H1 (cell line): ENCODE measurements at regions not wholly inside any gene's neighbourhood (a gene's known extent, or its start where the extent isn't known, plus 50 kb on each side); places are given as distances from the start of the nearest gene placed in this dataset.

Source experiments
- CTCF ChIA-PET: fragments of 300-600 bp; sonication (Branson Sonifier 250); formaldehyde crosslinking; loops from one replicate; lab custom pipeline; 2021; ENCODE audit not compliant: partially characterized antibody; lab: Charles Lee
- POLR2A ChIA-PET: fragments of 300-600 bp; sonication (Branson Sonifier 250); formaldehyde crosslinking; loops from one replicate; lab custom pipeline; 2021; ENCODE audit warnings: inconsistent platforms; ENCODE audit not compliant: partially characterized antibody; lab: Charles Lee
- DNase-seq, 2 experiments: peaks; one replicate each; pipeline versions ENCODE4 v3.0.0 to v3.0.0-alpha.2; 2010 to 2022; ENCODE audit warnings: low spot score in 2 of 2, low read depth in 1 of 2, mixed read lengths in 1 of 2
- FAIRE-seq: peaks from 2 replicates; lab custom pipeline; 2011; peaks lifted over from hg19 to GRCh38; lab: Jason Lieb, UNC
- H2AFZ ChIP-seq: 2 replicates; pipeline ENCODE4 v1.8.1; 2012; ENCODE audit warnings: low read length, inconsistent platforms
- H2AK5ac ChIP-seq: 2 replicates; pipeline ENCODE4 v1.6.1; 2013; ENCODE audit warnings: low read depth, low read length
- H2BK120ac ChIP-seq: replicated peaks from 2 replicates; pipeline ENCODE3; 2013; ENCODE audit warnings: low read depth, low read length, inconsistent platforms
- H2BK12ac ChIP-seq: 2 replicates; pipeline ENCODE4 v1.6.1; 2013; ENCODE audit warnings: low read depth, low read length
- H2BK15ac ChIP-seq: 2 replicates; pipeline ENCODE4 v1.6.1; 2013; ENCODE audit warnings: low read length
- H2BK20ac ChIP-seq: 2 replicates; pipeline ENCODE4 v1.6.1; 2013; ENCODE audit warnings: low read length
- H2BK5ac ChIP-seq: 2 replicates; pipeline ENCODE4 v1.6.1; 2013; ENCODE audit warnings: low read depth, low read length
- H3K14ac ChIP-seq: 2 replicates; pipeline ENCODE4 v1.6.1; 2013; ENCODE audit warnings: inconsistent platforms; ENCODE audit not compliant: insufficient read length
- H3K18ac ChIP-seq: 2 replicates; pipeline ENCODE4 v1.6.1; 2013; ENCODE audit warnings: low read length; ENCODE audit errors: extremely low read depth
- H3K23ac ChIP-seq: 2 replicates; pipeline ENCODE4 v1.6.1; 2013; ENCODE audit warnings: inconsistent platforms; ENCODE audit not compliant: insufficient read length
- H3K23me2 ChIP-seq: 2 replicates; pipeline ENCODE4 v1.6.1; 2013; ENCODE audit warnings: low read depth, low read length
- H3K27ac ChIP-seq: 2 replicates; pipeline ENCODE4 v1.6.1; 2011; ENCODE audit warnings: low read depth, low read length, inconsistent platforms
- H3K27me3 ChIP-seq, 4 experiments: replicated peaks in 1 of 4; 1 replicate in 1 of 4; 2 replicates in 3 of 4; pipeline versions ENCODE4 v1.6.1 to v1.8.1; 2011 to 2013; ENCODE audit warnings: low read length in 3 of 4, mild to moderate bottlenecking in 3 of 4, inconsistent platforms in 2 of 4, mixed read lengths in 2 of 4, moderate library complexity in 1 of 4; ENCODE audit not compliant: control insufficient read depth in 3 of 4, insufficient read depth in 3 of 4; ENCODE audit errors: extremely low read depth in 1 of 4
- H3K36me3 ChIP-seq, 4 experiments: 2 replicates each; pipeline versions ENCODE4 v1.6.1 to v1.8.1; 2011 to 2013; ENCODE audit warnings: mild to moderate bottlenecking in 4 of 4, low read length in 3 of 4, moderate library complexity in 2 of 4, control low read depth in 1 of 4, inconsistent platforms in 1 of 4; ENCODE audit not compliant: insufficient read depth in 4 of 4, control insufficient read depth in 2 of 4
- H3K4ac ChIP-seq: replicated peaks from 2 replicates; pipeline ENCODE3; 2013; ENCODE audit warnings: low read length, low read depth, mixed read lengths, inconsistent platforms; ENCODE audit not compliant: insufficient read length
- H3K4me1 ChIP-seq, 4 experiments: replicated peaks in 1 of 4; 1 replicate in 1 of 4; 2 replicates in 3 of 4; pipeline versions ENCODE4 v1.6.1 to v1.8.1; 2011 to 2013; ENCODE audit warnings: low read length in 3 of 4, inconsistent platforms in 2 of 4, mixed read lengths in 1 of 4; ENCODE audit not compliant: insufficient read depth in 4 of 4, control insufficient read depth in 3 of 4
- H3K4me2 ChIP-seq, 2 experiments: 2 replicates each; pipeline versions ENCODE4 v1.6.1 to v1.8.1; 2011 to 2013; ENCODE audit warnings: low read depth in 2 of 2, low read length in 2 of 2, control low read depth in 1 of 2, inconsistent platforms in 1 of 2, mild to moderate bottlenecking in 1 of 2; ENCODE audit not compliant: insufficient read depth in 1 of 2
- H3K4me3 ChIP-seq, 4 experiments: fragments of 200-600, 300-600 bp in 1 of 4; sonication (generic), shearing (Covaris generic), sonication (Bioruptor Twin) in 1 of 4; 2 replicates each; pipeline versions ENCODE4 v1.5.1 to v1.8.1; 2011 to 2016; ENCODE audit warnings: low read length in 4 of 4, low read depth in 3 of 4, control low read depth in 2 of 4, inconsistent platforms in 2 of 4, mild to moderate bottlenecking in 2 of 4, mixed read lengths in 1 of 4, moderate library complexity in 1 of 4; ENCODE audit not compliant: insufficient read depth in 2 of 4; ENCODE audit errors: extremely low read depth in 1 of 4
- H3K56ac ChIP-seq: replicated peaks from 2 replicates; pipeline ENCODE3; 2013; ENCODE audit warnings: low read depth, mild to moderate bottlenecking, mixed read lengths, low read length, inconsistent platforms; ENCODE audit not compliant: insufficient read length
- H3K79me1 ChIP-seq: 2 replicates; pipeline ENCODE4 v1.6.1; 2013; ENCODE audit warnings: low read depth, low read length, control low read depth
- H3K79me2 ChIP-seq, 2 experiments: 2 replicates each; pipeline versions ENCODE4 v1.6.1 to v1.8.1; 2012 to 2013; ENCODE audit warnings: low read length in 2 of 2, mild to moderate bottlenecking in 2 of 2, inconsistent platforms in 1 of 2; ENCODE audit not compliant: insufficient read depth in 2 of 2, control insufficient read depth in 1 of 2
- H3K9ac ChIP-seq, 4 experiments: replicated peaks in 1 of 4; 1 replicate in 1 of 4; 2 replicates in 3 of 4; pipeline versions ENCODE4 v1.6.1 to v1.8.1; 2011 to 2013; ENCODE audit warnings: low read depth in 3 of 4, low read length in 3 of 4, control low read depth in 2 of 4, mild to moderate bottlenecking in 2 of 4, moderate library complexity in 2 of 4, inconsistent platforms in 1 of 4; ENCODE audit errors: extremely low read depth in 1 of 4
- H3K9me3 ChIP-seq, 2 experiments: 2 replicates each; pipeline versions ENCODE4 v1.6.1 to v1.8.1; 2012 to 2013; ENCODE audit warnings: mild to moderate bottlenecking in 2 of 2, moderate library complexity in 2 of 2, control low read depth in 1 of 2, inconsistent platforms in 1 of 2, low read depth in 1 of 2, low read length in 1 of 2, mixed read lengths in 1 of 2; ENCODE audit not compliant: insufficient read depth in 2 of 2
- H4K20me1 ChIP-seq, 2 experiments: replicated peaks in 1 of 2; 2 replicates each; pipeline versions ENCODE3 to v1.8.1; 2011 to 2013; ENCODE audit warnings: inconsistent platforms in 2 of 2, low read length in 2 of 2, mild to moderate bottlenecking in 1 of 2; ENCODE audit not compliant: insufficient read depth in 2 of 2, control insufficient read depth in 1 of 2
- H4K5ac ChIP-seq: 2 replicates; pipeline ENCODE4 v1.6.1; 2013; ENCODE audit warnings: low read length, low read depth, mixed read lengths, inconsistent platforms; ENCODE audit not compliant: insufficient read length
- H4K8ac ChIP-seq: 2 replicates; pipeline ENCODE4 v1.8.0; 2013; ENCODE audit warnings: mild to moderate bottlenecking, moderate library complexity, low read length, inconsistent platforms; ENCODE audit not compliant: insufficient read depth; ENCODE audit errors: extremely low read depth
- H4K91ac ChIP-seq: replicated peaks from 2 replicates; pipeline ENCODE3; 2013; ENCODE audit warnings: low read length, mixed read lengths, inconsistent platforms; ENCODE audit not compliant: insufficient read length
- TAF1 ChIP-seq: IDR thresholded peaks from 2 replicates; pipeline ENCODE4 v1.6.1; 2011; ENCODE audit warnings: mild to moderate bottlenecking, low read depth, low read length

DNA sequence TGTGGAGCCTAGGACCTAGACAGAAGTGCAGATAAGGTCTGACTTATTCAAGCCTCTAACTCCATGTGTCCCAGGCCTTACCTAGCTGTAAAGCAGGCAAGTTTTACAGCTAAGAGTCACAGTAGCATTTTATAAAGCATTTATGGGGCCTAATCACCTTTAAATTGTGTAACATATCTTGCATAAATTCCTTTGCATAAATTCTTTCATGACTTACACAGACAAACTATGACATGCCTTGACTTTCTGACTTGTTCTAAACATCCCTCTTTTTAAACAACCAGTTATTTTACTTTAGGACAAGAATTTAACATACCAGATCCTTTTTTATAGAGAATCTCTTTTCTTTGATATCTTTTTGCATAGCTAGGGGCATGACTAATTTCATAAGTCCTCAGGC is 1257.8 kb upstream of the NRXN1 start:
- Histone ChIP-seq H2BK20ac (no peak overlapping the region), H3K18ac (no peak overlapping the region), H3K23me2 (no peaks in the 10 kb centered on the region), H3K27ac (no peak overlapping the region), H3K23ac (no peak overlapping the region), H4K91ac (no peak overlapping the region), H2AFZ (no peak overlapping the region), H3K4me1 (peaks cover 0 to 1% (median 0%) of the 10 kb centered on the region in 4 experiments; a peak in 3 of 7 replicates), H3K56ac (no peak overlapping the region), H4K8ac (no peak overlapping the region), H3K9me3 (peaks cover 3 to 4% of the 10 kb centered on the region in 2 experiments; a peak in 1 of 4 replicates), H2BK12ac (no peak overlapping the region), H3K14ac (no peak overlapping the region), H4K20me1 (no peaks in the 10 kb centered on the region), H2BK120ac (no peak overlapping the region), H3K4ac (no peak overlapping the region), H3K4me2 (no peak overlapping the region), H3K36me3 (no peaks in the 10 kb centered on the region), H2BK5ac (no peak overlapping the region), H4K5ac (no peak overlapping the region), H3K79me2 (no peaks in the 10 kb centered on the region), H3K79me1 (no peaks in the 10 kb centered on the region), H3K9ac (no peak overlapping the region), H2BK15ac (no peak overlapping the region), H2AK5ac (no peak overlapping the region), H3K27me3 (no peaks in the 10 kb centered on the region), H3K4me3 (no peak overlapping the region)
- POLR2A ChIA-PET = no interaction called here
- FAIRE-seq (no peak), DNase-seq (no peak)
- CTCF ChIA-PET = no interaction called here
- TF ChIP-seq TAF1 = no peak
